ENCODE measurements at regions not wholly inside any gene's neighbourhood (a gene's known extent, or its start where the extent isn't known, plus 50 kb on each side); places are given as distances from the start of the nearest gene placed in this dataset.
A peak's percentile ranks its signal among the peaks of the same experiment; 100 is the strongest.

DNA sequence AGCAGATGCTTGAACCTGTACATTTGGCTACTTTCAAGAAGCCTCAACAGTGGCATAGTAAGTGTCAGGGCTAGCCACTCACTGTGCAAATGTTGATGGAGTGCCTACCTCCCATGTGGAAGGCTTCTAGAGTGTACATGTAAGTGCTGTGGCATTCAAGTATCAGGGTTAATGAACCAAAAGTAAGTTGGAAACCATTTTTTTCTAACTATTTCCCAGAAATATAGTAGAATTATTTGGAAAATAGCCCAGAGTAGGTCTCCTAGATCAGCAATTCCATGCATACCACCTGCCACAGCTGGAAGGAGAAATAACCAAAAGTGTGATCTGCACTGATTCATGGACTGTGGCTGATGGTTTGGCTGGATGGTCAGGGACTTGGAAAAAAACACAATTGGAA is 53.3 kb downstream of the FOXD1 start:
- DNase-seq (ENCODE audit: low read depth) = no peak

DNA sequence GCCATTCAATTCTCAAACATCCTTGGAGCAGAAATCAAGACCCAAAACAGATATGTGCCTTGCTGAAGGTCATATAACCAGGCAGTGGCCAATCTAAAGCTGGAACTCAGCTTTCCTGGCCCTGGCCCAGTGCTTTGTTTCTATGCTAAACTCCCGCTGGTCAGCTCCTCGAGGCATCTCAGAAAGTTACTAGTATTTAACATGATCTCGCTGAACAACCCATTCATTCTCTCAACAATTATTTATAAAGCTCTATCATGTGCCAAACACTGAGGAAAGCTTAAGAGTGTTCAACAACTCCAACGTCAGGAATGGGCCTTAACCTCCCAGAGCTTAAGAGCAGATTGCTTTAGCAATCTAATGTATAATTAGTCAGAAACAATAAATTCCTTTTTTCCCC is 54.0 kb downstream of the FOXD1 start:
- DNase-seq (ENCODE audit: low read depth) = no peak

DNA sequence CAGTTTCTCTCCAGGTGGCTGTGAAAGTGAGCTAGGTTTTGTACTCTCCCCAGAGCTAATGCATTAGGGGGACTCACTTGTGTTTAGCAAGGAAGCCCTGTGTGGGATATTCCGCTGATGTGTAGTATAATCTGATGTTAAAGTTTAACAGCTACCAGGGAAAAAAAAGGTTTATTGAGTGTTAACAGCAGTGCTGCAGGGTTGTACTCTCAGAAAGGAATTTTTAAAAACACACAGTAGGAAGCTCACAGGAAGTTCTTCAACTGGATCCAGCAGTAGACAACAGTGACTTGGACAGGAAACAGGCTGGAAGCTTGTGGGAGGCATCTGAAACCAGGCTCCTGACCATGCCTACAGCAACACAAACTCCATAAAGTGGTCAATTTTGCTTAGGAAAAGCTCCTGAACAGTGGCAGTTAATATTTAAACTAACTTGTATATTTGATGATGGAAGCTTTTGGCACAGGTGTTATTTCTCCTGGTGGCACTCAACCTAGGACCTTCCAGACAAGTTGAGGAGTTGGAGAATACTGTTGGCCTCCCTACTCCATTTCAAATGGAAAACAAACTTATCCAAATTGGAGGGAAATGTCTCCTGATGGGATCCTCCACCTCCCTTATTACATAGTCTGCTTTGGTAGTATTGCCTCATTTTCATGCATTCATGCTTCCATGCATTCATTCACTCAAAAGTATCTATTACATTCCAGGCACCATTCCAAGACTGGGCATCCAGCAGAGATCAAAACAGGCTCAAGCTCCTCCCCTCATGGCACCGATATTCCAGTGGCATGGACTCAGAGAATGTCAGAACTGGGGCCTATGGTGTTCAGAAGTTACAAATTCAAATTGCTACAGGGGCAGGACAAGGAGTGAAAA is 54.7 kb downstream of the FOXD1 start:
- no peak for DNase-seq (ENCODE audit: low read depth)

DNA sequence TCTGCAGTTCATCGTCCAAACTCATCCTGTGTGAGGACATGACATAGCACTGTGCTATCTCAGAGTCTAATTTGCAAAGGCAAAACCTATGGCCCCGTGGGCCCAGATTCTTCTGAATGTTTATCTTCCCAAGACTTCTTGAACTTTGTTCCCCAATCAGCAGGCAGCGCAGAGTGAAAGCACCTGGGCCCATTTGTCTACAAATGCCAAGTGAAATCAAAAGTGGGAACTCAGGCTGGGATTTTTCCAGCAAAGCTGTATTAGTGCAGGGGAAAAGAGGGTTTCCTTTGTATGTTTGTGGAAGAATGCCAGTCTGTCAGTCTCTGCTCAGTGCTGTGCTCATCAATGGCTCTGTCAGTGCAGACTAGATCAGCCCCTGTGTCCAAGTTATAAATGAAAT is 55.8 kb downstream of the FOXD1 start:
- DNase-seq (ENCODE audit: low read depth) = no peak

DNA sequence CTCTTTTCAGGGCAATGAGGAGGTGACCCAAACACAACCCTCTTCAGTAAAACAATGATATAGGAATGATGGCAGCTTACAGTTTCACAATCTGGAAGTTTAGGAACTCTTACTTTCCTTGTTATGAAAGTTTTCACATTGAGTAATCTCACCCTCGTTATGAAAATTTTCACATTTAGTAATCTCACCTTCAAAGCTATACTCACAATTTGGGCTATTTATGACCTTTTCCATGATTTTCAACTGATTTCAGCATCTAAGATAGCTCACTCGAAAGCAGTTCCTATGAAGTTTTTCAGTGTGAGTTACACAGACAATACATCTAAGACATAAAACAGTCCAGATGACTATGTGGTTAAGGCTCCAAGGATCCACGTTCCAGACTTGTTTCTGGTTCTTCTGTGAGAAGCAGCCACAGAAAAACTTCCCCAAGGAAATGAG is 57.1 kb downstream of the FOXD1 start:
- no peak for DNase-seq (ENCODE audit: low read depth)

DNA sequence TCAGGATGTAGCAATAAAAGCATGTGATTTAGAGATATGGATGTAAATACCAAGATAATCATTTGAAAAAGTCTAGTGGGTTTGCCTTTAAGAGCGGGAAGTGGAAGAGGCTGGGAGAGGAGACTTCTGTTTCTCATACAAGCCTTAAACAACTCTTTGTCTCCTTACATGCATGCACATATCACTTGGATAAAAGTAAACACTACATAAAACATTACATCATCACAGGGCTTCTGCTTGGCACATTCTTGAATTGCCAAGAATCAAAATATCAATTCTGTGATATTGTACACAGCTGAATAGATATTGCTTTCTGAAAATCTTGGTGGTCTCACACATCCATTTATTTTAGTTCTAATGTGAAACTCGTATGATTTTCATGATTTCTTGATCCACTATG is 57.6 kb downstream of the FOXD1 start:
- DNase-seq (ENCODE audit: low read depth) = no peak

DNA sequence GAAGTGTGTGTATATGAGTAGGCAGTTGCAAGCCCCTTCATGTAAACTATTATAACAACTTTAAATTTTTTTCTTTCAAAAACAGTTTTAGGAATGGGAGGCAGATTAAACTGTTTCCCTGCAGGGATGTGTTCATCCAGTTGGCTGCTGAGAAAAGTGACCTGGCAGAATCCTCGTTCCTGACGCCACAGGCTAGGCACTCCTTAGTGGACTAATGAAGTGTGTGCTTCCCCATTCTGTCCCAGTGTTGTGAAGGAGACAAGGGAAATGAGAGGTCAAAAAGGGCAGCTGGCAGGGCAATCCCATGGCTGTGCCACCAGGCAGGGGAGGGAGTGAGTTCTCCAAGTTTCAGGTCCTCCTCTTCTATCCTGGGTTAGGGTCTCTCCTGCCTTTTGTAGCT is 59.8 kb downstream of the FOXD1 start:
- no peak for DNase-seq (ENCODE audit: low read depth)

DNA sequence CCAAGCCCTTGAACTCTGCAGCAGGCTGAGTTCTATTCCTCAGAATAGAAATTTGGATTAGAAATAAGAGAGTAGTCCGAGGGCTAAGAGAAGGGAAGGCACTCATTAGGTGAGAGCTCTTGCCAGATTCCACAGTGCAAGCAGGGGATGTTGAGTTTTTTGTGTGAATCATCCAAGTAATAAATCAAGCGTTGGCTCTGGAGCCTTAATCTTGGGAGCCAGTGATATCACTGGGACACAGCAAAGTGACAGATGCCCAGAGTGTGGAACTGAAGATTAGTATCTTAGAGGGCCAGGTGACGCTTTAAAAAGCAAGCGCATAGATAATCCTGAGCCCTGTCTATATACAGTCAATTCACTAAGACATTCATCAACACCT is 60.3 kb downstream of the FOXD1 start:
- DNase-seq (ENCODE audit: low read depth) = no peak

DNA sequence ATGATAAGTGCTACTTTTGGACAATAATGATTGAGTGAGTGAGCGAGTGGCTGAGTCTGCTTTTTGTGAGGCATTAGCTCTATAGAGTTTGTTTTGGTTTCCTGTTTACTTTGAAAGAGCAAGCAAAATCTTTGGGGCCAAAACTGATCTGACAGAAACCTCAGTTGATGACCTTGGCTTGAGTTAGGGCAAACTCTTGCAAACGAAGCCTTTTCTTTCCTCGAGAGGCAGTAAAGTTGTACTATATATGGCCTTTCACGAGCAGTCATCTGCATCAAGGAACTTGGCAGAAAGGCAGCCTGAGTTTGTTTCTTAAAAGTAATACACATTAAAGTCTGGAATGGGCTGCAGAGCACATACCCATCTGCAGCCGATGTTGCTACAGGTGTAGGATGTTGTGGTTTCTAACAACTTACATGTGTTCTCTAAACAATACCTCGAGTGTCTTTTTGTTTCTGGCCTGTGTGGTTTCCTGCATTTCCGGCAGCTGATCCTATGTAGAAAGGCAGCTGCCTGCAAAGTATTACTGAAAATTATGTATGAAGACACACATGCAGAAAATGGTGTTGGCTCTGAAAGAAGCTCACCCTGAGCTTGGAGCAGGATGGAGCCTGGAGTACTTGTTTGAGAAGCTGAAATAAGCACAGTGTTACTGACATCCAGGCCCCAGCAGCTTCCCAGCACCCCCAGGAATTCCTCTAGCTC is 60.8 kb downstream of the FOXD1 start:
- peak; percentile 65 for DNase-seq (ENCODE audit: low read depth)

DNA sequence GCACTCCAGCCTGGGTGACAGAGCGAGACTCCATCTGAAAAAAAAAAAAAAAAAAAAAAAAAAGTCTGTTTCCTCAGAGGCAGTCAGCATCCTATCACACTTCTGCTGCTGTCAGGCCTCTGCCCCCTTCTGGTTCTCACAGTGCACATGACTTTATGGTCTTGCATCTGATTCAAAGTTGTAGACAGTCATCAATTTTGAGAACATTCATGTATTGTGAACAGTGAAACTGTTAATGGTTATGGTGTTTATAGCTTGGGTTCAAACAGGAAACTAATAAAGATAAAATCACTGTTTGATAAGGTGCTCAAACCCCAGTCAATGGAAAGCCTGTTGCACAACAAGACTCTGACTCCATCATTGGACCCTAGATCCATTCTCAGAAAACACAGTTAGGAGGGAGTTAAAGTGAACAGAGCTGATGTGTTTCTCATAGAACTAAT is 61.4 kb downstream of the FOXD1 start:
- no peak for DNase-seq (ENCODE audit: low read depth)

DNA sequence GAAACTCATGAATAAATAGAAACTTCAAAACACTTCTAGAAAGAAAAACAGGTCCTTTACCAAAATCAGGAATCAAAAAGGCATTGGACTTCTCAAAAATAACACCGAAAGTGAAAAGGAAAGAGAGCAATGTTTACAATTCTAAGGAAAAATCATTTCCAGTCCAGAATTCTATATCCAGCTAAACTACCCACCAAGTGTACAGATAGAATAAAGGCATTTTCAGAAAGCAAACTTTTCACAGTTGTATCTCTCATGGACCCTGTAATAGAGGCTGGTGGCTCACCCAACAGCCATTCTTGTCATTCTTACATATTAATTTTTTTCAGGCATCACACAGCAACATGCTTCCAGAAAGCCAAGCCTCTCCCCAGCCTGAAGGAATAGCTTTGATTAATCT is 63.7 kb downstream of the FOXD1 start:
- DNase-seq (ENCODE audit: low read depth) = no peak

DNA sequence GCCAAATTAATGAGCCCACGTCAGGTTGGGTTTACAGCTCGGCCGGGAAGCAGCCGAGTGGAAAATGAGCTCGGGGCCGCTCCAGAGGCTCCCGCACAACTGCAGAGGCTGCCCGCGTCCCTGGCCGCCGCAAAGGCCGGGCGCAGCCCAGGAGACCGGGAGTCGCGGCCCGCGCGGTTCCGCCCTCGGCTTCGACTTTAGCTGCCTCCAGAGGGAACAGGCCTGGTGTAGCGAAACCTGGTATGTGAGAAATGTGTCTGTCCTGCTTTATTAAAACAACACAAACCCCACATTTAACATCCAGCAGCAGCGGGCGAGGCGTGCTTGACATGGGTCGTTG is 66.2 kb downstream of the FOXD1 start:
- no peak for DNase-seq (ENCODE audit: low read depth)

DNA sequence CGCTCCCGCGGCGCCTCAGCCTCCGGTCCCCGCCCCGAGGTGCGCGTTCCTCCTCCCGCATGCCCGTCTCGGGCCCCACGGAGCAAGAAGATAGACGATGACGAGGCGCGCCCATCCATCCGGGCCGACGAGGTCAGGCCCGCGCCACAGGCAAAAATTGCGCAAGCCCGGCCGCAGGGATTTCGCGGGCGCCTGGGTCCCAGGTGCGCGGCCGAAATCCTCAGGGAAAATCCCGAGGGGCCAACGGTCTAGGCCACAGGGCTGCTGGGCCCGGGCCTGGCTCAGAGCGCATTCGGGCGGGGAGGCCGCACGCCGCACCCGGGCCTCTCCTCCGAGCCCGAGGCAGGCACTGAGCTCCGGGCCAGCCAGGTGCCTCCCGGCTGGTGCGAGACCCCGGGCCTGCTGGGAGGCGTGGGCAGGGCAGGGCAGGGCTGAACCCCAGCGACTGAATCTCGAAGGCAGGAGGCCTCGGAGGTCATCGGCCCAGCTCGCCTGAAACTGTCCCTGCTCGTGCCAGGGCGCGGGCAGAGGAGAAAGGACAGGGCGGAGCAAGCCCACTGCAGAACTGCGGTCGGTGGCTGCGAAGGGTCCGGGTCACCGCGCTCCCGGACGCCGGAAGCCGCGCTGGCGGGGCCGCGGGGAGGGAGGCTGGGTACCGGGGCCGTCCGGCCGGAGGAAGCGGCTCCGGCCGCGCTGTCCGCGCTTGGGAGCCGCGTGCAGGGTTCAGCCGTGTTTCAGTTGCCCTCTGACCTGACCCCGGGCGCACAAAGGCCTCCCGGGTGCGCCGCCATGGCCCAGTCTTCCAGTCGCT is 66.8 kb downstream of the FOXD1 start:
- DNase-seq (ENCODE audit: low read depth) = no peak

DNA sequence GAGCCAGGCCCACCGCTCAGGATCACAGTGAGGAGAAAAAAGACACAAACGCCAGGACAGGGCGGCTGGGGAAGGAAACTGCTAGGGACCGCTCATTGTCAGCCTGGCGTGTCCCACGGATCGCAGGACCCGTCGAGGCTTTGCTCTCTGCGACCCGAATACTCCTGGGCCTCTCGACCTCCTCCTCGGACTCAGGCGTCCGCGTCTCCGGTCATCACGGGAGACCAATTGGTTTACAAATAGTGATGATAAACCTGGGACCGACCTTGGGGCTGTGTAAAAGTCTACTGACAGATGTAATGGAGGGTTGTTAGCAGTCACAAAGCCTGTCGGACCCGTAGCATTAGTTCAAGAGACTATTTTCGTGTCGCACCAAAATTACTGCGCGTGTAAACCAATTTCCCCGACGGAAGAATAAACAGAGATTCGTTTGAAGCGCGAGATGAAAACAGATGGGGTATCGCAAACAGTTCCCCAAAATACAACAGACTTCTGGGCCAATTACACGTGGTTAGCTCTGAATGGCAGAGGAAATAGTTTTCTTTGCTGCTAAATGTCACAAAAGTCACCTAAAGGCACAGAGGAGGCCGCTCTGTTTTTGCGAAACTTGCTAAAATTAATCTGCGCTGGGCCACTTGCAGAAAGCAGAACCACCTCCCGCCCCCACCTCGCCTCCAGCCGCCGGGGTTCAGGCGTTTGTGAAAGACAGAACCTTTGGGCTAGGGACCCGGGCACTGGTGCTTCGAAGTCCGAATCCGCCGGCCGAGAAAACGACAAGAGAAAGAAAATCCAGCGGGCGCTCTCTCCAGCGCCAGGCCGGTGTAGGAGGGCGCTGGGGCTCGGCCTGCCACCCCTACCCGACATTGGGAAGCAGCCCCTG is 67.6 kb downstream of the FOXD1 start:
- DNase-seq (ENCODE audit: low read depth) = no peak

DNA sequence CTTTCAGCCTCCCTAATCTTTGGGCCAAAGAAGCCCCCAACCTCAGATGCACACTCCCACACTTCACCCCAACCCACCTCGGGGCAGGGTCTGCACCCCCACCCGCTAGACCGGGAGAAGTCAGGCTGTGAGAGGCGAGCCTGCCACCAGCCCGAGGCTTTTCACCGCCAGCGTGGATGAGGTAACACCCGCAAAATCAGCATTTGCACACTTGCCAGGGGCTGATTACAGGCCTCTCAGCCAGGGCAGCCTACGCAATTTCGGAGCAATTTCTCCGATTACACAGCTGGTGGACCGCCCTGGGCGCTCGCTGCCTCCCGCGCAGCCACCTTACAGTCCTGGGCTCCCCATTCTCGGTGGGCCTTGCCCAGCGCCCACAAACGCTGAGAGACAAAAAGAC is 68.5 kb downstream of the FOXD1 start:
- no peak for DNase-seq (ENCODE audit: low read depth)

DNA sequence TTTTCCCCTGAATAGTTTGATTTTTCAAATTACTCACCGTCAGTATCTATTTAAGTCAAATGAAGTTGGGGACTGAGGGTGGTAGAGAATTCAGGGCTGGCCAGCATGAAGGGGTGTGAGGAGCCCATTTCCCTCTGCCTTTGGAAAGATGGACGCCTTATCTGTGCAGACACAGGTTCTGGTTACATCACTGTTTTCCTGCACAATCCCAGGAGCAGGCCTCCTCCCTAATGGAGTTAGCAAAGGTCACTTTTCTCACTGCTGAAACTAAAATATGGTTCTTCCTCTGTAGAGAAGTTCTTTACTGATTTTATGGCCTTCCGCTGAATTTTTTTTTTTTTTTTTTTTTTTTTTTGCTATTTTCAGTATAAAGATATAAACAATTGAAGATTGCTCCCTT is 69.1 kb downstream of the FOXD1 start:
- DNase-seq (ENCODE audit: low read depth) = no peak

DNA sequence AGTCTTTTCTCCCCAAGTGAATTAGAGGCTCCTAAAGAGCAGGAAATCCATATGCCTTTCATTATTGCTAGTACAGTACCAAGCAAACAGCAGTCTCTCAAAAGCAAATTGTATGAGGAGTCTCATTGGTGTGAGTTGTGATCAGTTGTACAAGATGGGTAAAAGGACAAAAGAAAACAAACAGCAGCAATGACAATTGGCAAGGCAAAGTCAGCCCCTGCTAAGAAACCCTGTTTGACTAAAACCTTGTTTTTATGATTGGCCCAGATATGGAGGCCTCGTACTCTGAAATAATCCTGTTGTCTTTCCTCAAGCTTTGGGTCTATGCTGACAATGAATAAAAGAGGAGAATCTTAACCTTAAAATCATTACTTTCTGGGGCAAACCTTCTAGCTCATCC is 69.8 kb downstream of the FOXD1 start:
- no peak for DNase-seq (ENCODE audit: low read depth)

DNA sequence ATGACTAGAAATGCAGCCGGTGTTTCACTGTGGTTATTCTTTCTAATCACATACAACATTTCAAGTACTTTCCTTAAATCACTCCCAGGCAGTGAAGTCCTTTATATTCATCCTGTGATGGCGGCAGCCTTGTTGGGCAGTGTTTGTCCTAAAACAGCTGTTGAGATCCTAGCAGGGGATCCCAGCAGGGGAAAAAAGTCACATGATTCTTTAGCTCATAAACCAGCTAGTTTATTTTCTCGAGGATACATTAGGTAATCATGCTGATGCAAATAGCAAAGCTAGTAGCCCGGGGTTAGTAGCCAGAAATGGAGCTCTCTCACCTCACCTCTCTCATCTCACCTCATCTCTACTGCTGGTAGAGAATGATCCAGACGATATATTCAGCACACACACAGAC is 70.5 kb downstream of the FOXD1 start:
- DNase-seq (ENCODE audit: low read depth) = no peak

DNA sequence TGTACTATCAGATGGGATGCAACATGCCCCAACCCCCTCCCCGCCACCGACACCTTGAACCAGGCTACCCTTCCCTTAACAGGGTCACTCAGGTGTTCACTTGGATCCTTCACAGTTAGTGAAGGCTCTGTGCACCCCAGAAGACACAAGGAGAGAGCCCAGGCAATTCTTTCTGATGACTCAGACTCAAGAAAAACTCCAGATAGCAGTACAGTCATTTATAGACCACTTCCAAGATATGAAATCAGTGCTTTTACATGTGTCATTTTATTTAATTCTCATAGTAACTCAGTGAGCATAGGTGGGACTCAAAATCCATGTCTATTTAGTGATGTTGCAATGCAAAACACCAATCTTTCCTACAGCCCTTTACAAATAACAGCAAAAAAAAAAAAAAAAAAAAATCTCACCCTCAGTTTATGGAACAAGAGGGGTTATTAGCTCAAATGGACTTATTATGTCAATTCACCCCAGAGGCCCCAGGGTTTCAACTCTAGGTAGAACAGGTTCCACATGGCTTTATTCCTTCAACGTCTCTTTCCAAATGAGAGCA is 71.9 kb downstream of the FOXD1 start:
- no peak for DNase-seq (ENCODE audit: low read depth)

DNA sequence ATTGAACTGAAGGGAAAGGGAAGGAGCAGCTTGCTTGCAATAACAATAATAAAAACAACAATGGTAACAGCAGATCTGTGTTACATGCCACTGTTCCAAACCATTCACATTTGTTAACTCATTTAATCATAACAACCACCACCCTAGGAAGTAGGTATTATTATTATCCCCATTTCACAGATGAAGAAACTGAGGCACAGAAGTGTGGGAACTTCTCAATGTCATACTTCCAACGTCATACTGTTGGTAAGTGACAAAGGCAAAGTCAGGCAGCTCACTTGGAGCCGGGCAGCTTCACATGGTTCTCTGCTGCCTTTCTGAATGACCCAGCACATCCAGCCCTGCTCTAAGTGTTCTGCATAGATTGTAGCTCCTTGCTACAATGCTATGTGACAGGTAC is 72.6 kb downstream of the FOXD1 start:
- DNase-seq (ENCODE audit: low read depth) = no peak

DNA sequence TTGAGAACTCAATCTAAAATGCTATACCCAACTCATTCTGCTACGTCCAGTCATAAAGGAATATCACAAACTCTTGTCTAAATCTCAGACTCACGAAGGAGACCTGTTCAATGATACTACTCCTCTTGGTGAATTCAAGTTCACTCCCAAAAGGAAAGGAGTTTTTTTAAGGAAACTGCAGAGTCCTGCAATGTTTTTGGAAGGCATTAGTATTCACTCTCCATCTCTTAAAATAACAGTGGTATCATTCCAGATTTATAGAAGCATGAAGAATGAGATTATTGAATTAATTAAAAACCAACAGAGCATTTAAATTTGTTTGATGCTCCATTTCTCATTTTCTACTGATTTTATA is 73.4 kb downstream of the FOXD1 start:
- no peak for DNase-seq (ENCODE audit: low read depth)
